SK-N-SH treated with all-trans-retinoic acid at 6 μM for 48 hours (cell line): ENCODE measurements at regions not wholly inside any gene's neighbourhood (a gene's known extent, or its start where the extent isn't known, plus 50 kb on each side); places are given as distances from the start of the nearest gene placed in this dataset.

ENCODE experiments used
- ATAC-seq: fragments of 200-7000 bp; cut with Tn5 transposase; 3 replicates; pipeline ENCODE4 v1.9.1; 2020; ENCODE audit warnings: mild to moderate bottlenecking, moderate library complexity
- BACH2 ChIP-seq: fragments of 250-450 bp; sonication (Bioruptor Pico); IDR thresholded peaks from 2 replicates; pipeline ENCODE4 v1.9.0; 2021; ENCODE audit warnings: mild to moderate bottlenecking, borderline replicate concordance
- CREB5 ChIP-seq: fragments of 250-450 bp; sonication (Bioruptor Pico); IDR thresholded peaks from 2 replicates; pipeline ENCODE4 v1.5.1; 2020; ENCODE audit warnings: low read depth, mild to moderate bottlenecking, moderate library complexity
- CSDC2 ChIP-seq: fragments of 250-450 bp; sonication (Bioruptor Pico); IDR thresholded peaks from 2 replicates; pipeline ENCODE4 v1.5.0; 2020; ENCODE audit warnings: mild to moderate bottlenecking, moderate library complexity
- GLIS3 ChIP-seq: fragments of 250-450 bp; sonication (Bioruptor Pico); IDR thresholded peaks from 2 replicates; pipeline ENCODE4 v1.5.0; 2020; ENCODE audit warnings: mild to moderate bottlenecking, moderate library complexity
- ISL1 ChIP-seq: fragments of 250-450 bp; sonication (Bioruptor Pico); IDR thresholded peaks from 2 replicates; pipeline ENCODE4 v2.1.2; 2022; ENCODE audit warnings: mild to moderate bottlenecking, moderate library complexity
- OSR1 ChIP-seq: fragments of 250-450 bp; sonication (Bioruptor Pico); IDR thresholded peaks from 2 replicates; pipeline ENCODE4 v1.8.0; 2022; ENCODE audit warnings: moderate library complexity, mild to moderate bottlenecking, inconsistent platforms
- POU6F1 ChIP-seq: fragments of 250-450 bp; sonication (Bioruptor Pico); IDR thresholded peaks from 2 replicates; pipeline ENCODE4 v1.8.0; 2021; ENCODE audit warnings: low read depth, mild to moderate bottlenecking, moderate library complexity, borderline replicate concordance
- PPARA ChIP-seq: fragments of 250-450 bp; sonication (Bioruptor Pico); IDR thresholded peaks from 2 replicates; pipeline ENCODE4 v1.5.0; 2020; ENCODE audit warnings: mild to moderate bottlenecking, borderline replicate concordance
- RARB ChIP-seq: fragments of 250-450 bp; sonication (Bioruptor Pico); IDR thresholded peaks from 2 replicates; pipeline ENCODE4 v1.8.0; 2021; ENCODE audit warnings: mild to moderate bottlenecking, moderate library complexity
- TCF4 ChIP-seq: fragments of 250-450 bp; sonication (Bioruptor Pico); IDR thresholded peaks from 2 replicates; pipeline ENCODE4 v1.8.0; 2021; ENCODE audit warnings: mild to moderate bottlenecking, moderate library complexity, borderline replicate concordance
- TOX ChIP-seq: fragments of 250-450 bp; sonication (Bioruptor Pico); IDR thresholded peaks from 2 replicates; pipeline ENCODE4 v1.8.0; 2021; ENCODE audit warnings: mild to moderate bottlenecking, moderate library complexity, borderline replicate concordance
- TSHZ2 ChIP-seq: fragments of 250-450 bp; sonication (Bioruptor Pico); IDR thresholded peaks from 2 replicates; pipeline ENCODE4 v1.5.0; 2020; ENCODE audit warnings: mild to moderate bottlenecking, moderate library complexity
- ZFP3 ChIP-seq: fragments of 250-450 bp; sonication (Bioruptor Pico); IDR thresholded peaks from 2 replicates; pipeline ENCODE4 v1.5.0; 2020; ENCODE audit warnings: mild to moderate bottlenecking, moderate library complexity
- ZNF565 ChIP-seq: fragments of 450-650 bp; formaldehyde crosslinking; conservative IDR thresholded peaks from 2 replicates; pipeline ENCODE4 v1.5.0; 2020; ENCODE audit warnings: low read depth, mild to moderate bottlenecking, moderate library complexity
- ZNF70 ChIP-seq: fragments of 450-650 bp; formaldehyde crosslinking; IDR thresholded peaks from 2 replicates; pipeline ENCODE4 v1.5.0; 2020; ENCODE audit warnings: mild to moderate bottlenecking, moderate library complexity
- ZNF8 ChIP-seq: fragments of 450-650 bp; formaldehyde crosslinking; IDR thresholded peaks from 2 replicates; pipeline ENCODE4 v1.5.0; 2020; ENCODE audit warnings: mild to moderate bottlenecking, moderate library complexity
- TF ChIP-seq, protein P1 (sequence below): fragments of 250-450 bp; sonication (Bioruptor Pico); IDR thresholded peaks from 2 replicates; pipeline ENCODE4 v1.5.1; 2021; ENCODE audit warnings: mild to moderate bottlenecking, moderate library complexity

- TF ChIP-seq PPARA (CRISPR knock-in tag) (no peak), CREB5 (CRISPR knock-in tag) (no peak), ZNF565 (no peak), GLIS3 (CRISPR knock-in tag) (no peak), POU6F1 (CRISPR knock-in tag) (no peak), OSR1 (CRISPR knock-in tag) (no peak), TOX (no peak)
- TF ChIP-seq, protein P1, sequence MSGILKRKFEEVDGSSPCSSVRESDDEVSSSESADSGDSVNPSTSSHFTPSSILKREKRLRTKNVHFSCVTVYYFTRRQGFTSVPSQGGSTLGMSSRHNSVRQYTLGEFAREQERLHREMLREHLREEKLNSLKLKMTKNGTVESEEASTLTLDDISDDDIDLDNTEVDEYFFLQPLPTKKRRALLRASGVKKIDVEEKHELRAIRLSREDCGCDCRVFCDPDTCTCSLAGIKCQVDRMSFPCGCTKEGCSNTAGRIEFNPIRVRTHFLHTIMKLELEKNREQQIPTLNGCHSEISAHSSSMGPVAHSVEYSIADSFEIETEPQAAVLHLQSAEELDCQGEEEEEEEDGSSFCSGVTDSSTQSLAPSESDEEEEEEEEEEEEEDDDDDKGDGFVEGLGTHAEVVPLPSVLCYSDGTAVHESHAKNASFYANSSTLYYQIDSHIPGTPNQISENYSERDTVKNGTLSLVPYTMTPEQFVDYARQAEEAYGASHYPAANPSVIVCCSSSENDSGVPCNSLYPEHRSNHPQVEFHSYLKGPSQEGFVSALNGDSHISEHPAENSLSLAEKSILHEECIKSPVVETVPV, result no peak
- no peak for ATAC-seq
Observed at GRCh38 chr3:94967196-94967595, 904.3 kb downstream of the NSUN3 start.

DNA sequence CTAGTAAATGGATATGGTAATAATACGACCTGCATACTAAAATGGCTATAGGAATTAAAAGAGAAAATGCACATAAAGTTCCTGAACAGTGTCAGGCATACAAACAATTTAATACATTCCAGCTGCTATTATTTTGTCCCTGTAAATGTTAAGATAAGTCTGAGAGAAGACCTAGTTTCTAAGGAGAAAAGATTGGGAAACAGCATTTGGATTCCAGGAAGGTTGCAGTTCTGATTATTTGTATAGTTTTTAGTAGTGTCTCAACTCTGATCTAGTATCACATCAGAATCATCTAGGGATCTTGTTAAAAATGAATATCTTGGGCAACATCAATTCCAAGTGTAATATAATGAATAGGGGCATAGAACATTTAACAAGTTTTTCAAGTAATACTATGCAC, 905.7 kb downstream of the NSUN3 start:
- no peak for ATAC-seq
- TF ChIP-seq OSR1 (CRISPR knock-in tag) (no peak), BACH2 (CRISPR knock-in tag) (no peak), TSHZ2 (CRISPR knock-in tag) (no peak), PPARA (CRISPR knock-in tag) (no peak), CSDC2 (no peak), ZNF8 (CRISPR knock-in tag) (no peak), TOX (no peak), ZNF565 (no peak), ZFP3 (CRISPR knock-in tag) (no peak), ZNF70 (CRISPR knock-in tag) (no peak), POU6F1 (CRISPR knock-in tag) (no peak), ISL1 (CRISPR knock-in tag) (no peak)
- TF ChIP-seq, protein P1, result no peak

DNA sequence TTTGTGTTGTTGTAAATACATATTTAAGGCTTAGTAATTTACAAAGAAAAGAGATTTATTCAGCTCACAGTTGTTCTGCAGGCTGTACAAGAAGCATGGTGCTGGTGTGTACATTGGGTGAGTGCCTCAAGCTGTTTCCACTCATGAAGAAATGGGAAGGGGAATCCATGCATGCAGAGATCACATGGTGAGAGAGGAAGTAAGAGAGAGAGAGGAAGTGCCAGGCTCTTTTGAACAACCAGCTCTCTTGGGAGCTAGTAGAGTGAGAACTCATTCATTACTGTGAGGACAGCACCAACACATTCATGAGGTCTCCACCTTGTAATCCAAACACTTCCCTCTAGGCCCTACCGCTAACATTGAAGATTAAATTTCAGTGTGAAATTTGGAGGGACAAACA, 909.2 kb downstream of the NSUN3 start:
- no peak for TF ChIP-seq TCF4 (CRISPR knock-in tag)
- no peak for TF ChIP-seq RARB (CRISPR knock-in tag)
- TF ChIP-seq CSDC2, result no peak
- TF ChIP-seq, all 23 proteins: peak for 0
- ATAC-seq, result no peak

GRCh38 chr3:94978084-94978483, 915.2 kb downstream of the NSUN3 start:
- ATAC-seq, result no peak
- TF ChIP-seq CSDC2 (no peak), ZNF8 (CRISPR knock-in tag) (no peak), GLIS3 (CRISPR knock-in tag) (no peak), TCF4 (CRISPR knock-in tag) (no peak), TOX (no peak), TSHZ2 (CRISPR knock-in tag) (no peak), OSR1 (CRISPR knock-in tag) (no peak), BACH2 (CRISPR knock-in tag) (no peak)
